Activated naive CD4-positive, alpha-beta T cell treated with anti-CD3 and anti-CD28 coated beads for 36 hours (primary cell): ENCODE measurements at regions not wholly inside any gene's neighbourhood (a gene's known extent, or its start where the extent isn't known, plus 50 kb on each side); places are given as distances from the start of the nearest gene placed in this dataset.

Experiments
- CTCF ChIA-PET: fragments of 350-600 bp; sonication (Branson Sonifier 250); formaldehyde crosslinking; loops from one replicate; lab custom pipeline; 2021; ENCODE audit warnings: antibody characterized with exemption; lab: Charles Lee
- DNase-seq: peaks from one replicate; pipeline ENCODE4 v3.0.0-alpha.2; 2020
- H3K27ac Mint-ChIP-seq: one replicate; pipeline ENCODE4 v1.8.0; 2021; ENCODE audit warnings: mild to moderate bottlenecking, mixed read lengths
- H3K27me3 Mint-ChIP-seq: one replicate; pipeline ENCODE4 v1.8.0; 2021; ENCODE audit warnings: low read depth, mixed read lengths
- H3K36me3 Mint-ChIP-seq: one replicate; pipeline ENCODE4 v1.8.0; 2021; ENCODE audit warnings: low read depth, mixed read lengths
- H3K4me1 Mint-ChIP-seq: one replicate; pipeline ENCODE4 v1.8.0; 2021; ENCODE audit warnings: low read depth, mixed read lengths
- H3K4me3 Mint-ChIP-seq: one replicate; pipeline ENCODE4 v1.8.0; 2021; ENCODE audit warnings: mild to moderate bottlenecking, moderate library complexity, mixed read lengths
- H3K9me3 Mint-ChIP-seq: one replicate; pipeline ENCODE4 v1.8.0; 2021; ENCODE audit warnings: mixed read lengths
- intact Hi-C: fragments of 100-400 bp; cut with micrococcal nuclease; formaldehyde crosslinking; loops from one replicate; pipeline ENCODE4 v1.15.1; 2023

DNA sequence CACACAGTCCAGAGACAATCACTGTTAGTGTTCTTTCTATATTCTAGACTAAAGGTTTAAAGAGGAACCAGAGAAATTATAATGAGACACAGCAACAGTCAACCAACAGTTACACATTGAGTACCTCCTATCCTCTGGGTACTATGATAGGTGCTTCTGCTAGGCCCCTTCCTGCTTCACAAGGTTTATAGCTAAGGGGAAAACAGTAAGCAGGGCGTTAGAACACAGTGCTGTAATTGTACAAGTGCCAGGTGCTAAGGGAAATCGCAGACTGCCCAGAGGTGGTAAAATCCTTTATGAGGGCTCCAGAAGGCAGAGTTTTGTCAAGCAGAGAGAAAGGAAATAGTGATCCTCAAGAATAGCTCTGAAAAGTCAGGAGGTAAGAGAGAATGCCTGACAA is 297.2 kb upstream of the FAT3 start:
- Mint-ChIP-seq H3K4me3 (no peak overlapping the region), H3K27ac (no peak overlapping the region), H3K36me3 (no peaks in the 10 kb centered on the region), H3K27me3 (no peaks in the 10 kb centered on the region), H3K4me1 (no peaks in the 10 kb centered on the region), H3K9me3 (peaks cover 2% of the 10 kb centered on the region)
- CTCF ChIA-PET, result no interaction called here
- DNase-seq, result no peak
- intact Hi-C loops, result no loop called here

DNA sequence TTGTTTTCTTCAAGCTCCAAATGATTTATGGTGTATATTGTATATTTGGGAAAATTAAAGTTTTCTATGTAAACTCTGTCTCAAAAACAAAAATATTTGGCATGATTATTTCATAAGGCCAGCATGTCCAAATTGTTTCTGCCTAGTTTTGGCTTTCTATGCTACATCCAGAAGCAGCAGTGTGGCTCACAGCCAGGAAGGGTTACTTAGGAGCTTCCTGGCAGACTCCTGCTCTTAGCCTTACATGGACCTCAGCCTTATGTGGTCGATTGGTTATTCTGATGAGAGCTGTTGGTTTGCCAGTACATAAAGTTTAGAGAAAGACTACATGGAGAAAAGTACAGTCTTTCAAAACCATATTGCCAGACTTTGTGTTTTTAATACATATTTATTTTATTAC is 297.7 kb upstream of the FAT3 start:
- intact Hi-C loops, result no loop called here
- no peaks in the 10 kb centered on the region for H3K36me3 Mint-ChIP-seq
- peaks cover 2% of the 10 kb centered on the region for H3K9me3 Mint-ChIP-seq
- H3K4me1 Mint-ChIP-seq, result no peaks in the 10 kb centered on the region
- no peak for DNase-seq
- no peak overlapping the region for H3K27ac Mint-ChIP-seq
- H3K27me3 Mint-ChIP-seq, result no peaks in the 10 kb centered on the region
- no peak overlapping the region for H3K4me3 Mint-ChIP-seq
- CTCF ChIA-PET, result no interaction called here

GRCh38 chr11:91922846-91923245 is 301.8 kb upstream of the FAT3 start:
- no peaks in the 10 kb centered on the region for H3K27me3 Mint-ChIP-seq
- H3K4me3 Mint-ChIP-seq, result no peak overlapping the region
- no peaks in the 10 kb centered on the region for H3K36me3 Mint-ChIP-seq
- peaks cover 2% of the 10 kb centered on the region for H3K9me3 Mint-ChIP-seq
- CTCF ChIA-PET, result no interaction called here
- intact Hi-C loops, result no loop called here
- H3K27ac Mint-ChIP-seq, result no peak overlapping the region
- no peak for DNase-seq
- no peaks in the 10 kb centered on the region for H3K4me1 Mint-ChIP-seq

DNA sequence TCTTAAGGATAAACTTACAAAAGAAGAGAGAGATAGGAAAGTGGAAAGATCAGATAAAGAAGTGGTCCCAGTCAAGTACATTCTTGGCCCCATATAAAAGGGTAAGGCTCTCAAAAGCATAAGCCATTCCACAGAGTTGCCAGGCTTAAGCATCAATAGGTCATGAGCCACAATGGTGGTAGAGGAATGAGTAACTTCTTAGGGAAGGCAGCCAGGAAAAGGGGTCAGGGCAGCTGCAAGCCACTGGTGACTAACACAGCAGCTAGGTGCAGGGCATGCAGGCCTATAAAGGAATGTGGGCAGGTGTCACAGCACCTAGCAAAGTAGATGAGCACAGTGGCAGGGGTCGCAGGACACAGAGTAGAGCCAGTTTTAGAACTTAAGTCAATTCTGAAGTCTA is 302.6 kb upstream of the FAT3 start:
- Mint-ChIP-seq H3K36me3 (no peaks in the 10 kb centered on the region), H3K4me1 (no peaks in the 10 kb centered on the region), H3K27me3 (no peaks in the 10 kb centered on the region), H3K4me3 (no peak overlapping the region), H3K9me3 (peaks cover 4% of the 10 kb centered on the region), H3K27ac (no peak overlapping the region)
- intact Hi-C loops, result no loop called here
- DNase-seq, result no peak
- CTCF ChIA-PET, result no interaction called here

GRCh38 chr11:91913407-91913806 is 311.2 kb upstream of the FAT3 start:
- intact Hi-C loops, result no loop called here
- peaks cover 9% of the 10 kb centered on the region for H3K9me3 Mint-ChIP-seq
- H3K27me3 Mint-ChIP-seq, result no peaks in the 10 kb centered on the region
- H3K27ac Mint-ChIP-seq, result no peak overlapping the region
- DNase-seq, result no peak
- H3K4me1 Mint-ChIP-seq, result no peaks in the 10 kb centered on the region
- CTCF ChIA-PET, result no interaction called here
- no peak overlapping the region for H3K4me3 Mint-ChIP-seq
- H3K36me3 Mint-ChIP-seq, result no peaks in the 10 kb centered on the region

DNA sequence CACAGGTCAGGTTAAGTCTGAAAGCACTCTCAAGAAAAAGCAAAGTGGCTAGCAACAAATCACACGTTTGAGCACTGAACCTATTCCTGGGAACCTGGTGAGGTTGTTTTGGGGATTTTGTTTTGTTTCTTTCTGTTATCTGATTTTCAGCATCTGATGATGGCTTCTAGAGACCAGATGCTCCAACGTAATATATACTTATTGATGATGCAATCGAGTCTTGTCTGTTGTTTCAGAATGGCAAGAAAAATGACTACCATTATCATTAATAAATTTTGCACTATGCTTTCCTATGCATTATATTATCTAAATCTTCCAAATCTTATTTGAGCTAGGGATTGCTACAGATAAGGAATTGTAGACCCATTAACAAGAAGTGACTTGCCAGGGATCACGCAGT is 312.3 kb upstream of the FAT3 start:
- no peak for DNase-seq
- H3K4me1 Mint-ChIP-seq, result no peaks in the 10 kb centered on the region
- H3K27me3 Mint-ChIP-seq, result no peaks in the 10 kb centered on the region
- no peaks in the 10 kb centered on the region for H3K36me3 Mint-ChIP-seq
- H3K27ac Mint-ChIP-seq, result no peak overlapping the region
- intact Hi-C loops, result no loop called here
- peaks cover 9% of the 10 kb centered on the region for H3K9me3 Mint-ChIP-seq
- CTCF ChIA-PET, result no interaction called here
- no peak overlapping the region for H3K4me3 Mint-ChIP-seq

DNA sequence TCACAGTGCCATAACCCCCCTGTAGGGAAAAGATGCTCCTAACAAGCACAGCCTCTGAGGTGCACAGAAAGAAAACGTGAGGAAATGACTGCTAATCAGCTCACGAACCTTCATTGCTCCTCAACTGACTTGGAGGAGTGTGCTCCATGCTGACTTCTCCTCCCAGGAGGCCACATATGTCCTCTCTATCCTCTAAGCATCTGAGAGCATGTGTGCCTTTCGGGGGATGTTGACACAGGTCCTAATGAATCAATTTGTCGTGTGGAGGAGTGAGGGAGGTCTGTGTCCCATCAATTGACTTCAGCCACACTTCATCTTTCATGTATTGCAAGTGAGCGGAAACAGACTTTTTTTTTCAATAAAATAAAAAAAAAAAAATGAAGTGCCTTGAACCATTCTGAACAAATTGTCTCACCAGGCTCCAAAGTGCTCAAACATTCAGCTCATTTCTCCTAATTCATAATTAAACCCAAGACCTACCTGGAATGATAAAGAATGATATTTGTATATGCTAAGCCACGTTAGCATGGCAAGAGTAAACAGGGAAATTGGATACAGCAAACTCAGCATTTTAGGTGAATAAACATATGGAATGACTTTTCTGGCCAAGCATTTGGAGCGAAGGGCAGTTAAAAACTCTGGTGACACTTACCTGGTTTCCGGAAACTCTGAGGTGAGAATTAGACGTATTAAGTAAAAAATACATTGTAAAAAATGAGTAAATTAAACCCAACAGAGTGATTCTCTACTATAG is 317.6 kb upstream of the FAT3 start:
- Mint-ChIP-seq H3K27ac (no peak overlapping the region), H3K27me3 (no peaks in the 10 kb centered on the region), H3K36me3 (no peaks in the 10 kb centered on the region), H3K4me3 (no peak overlapping the region), H3K4me1 (no peaks in the 10 kb centered on the region), H3K9me3 (peaks cover 3% of the 10 kb centered on the region)
- CTCF ChIA-PET, result no interaction called here
- DNase-seq, result no peak
- intact Hi-C loops, result no loop called here

DNA sequence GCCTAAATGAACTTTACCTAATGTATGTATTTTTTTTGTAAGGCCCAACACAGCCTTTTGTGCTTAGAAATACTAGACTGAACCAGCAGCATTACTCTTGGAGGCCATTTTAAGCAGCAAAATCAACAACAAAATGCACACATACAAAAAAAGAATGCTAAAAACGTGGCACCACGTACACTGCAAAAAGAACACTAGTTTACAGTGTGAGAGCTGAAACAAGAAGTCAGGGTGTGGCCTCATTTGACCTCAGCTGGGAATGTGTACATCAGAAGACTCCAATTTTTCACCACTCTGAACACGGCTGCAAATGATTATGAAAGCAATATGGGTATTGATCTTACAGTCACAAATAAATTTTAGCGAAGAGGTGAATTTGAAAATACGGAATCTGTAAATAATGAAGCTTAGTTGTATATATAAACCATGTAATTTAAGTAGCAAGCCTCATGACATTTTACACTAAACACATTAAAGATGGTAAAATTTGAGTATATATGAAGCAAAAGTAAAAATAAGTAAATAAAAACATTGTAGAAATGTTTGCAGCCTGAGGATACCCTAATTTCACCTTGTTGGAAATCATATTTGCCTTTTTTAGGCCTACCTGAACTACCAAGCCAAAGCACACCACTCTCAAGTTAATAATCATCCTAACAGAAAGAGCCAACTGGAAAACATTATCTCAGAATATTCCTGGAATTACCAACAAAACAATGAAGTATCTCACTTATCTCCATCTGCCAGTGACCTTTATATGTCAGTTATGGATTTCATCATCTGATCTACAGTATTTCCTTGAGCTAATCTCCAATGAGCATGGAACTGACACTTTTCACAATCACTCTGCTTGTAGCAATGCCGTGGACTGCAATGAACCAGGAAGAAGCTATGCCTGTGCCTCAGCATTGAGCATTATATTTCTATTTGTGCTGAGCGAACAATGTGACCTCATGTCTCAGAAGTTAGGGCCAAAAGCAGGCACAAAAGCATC is 319.5 kb upstream of the FAT3 start:
- CTCF ChIA-PET, result interaction anchor here (0.6 kb wide), 1 partner anchor 203 kb away, joined by 3 read pairs; no protein-coding TSS in a partner anchor
- no peak for DNase-seq
- peaks cover 3% of the 10 kb centered on the region for H3K9me3 Mint-ChIP-seq
- H3K27ac Mint-ChIP-seq, result no peak overlapping the region
- H3K4me3 Mint-ChIP-seq, result no peak overlapping the region
- no peaks in the 10 kb centered on the region for H3K4me1 Mint-ChIP-seq
- H3K27me3 Mint-ChIP-seq, result no peaks in the 10 kb centered on the region
- no peaks in the 10 kb centered on the region for H3K36me3 Mint-ChIP-seq
- intact Hi-C loops, result no loop called here

- no peaks in the 10 kb centered on the region for H3K36me3 Mint-ChIP-seq
- no peaks in the 10 kb centered on the region for H3K27me3 Mint-ChIP-seq
- no peak for DNase-seq
- H3K27ac Mint-ChIP-seq, result no peak overlapping the region
- CTCF ChIA-PET, result no interaction called here
- intact Hi-C loops, result no loop called here
- no peak overlapping the region for H3K4me3 Mint-ChIP-seq
- no peaks in the 10 kb centered on the region for H3K9me3 Mint-ChIP-seq
- H3K4me1 Mint-ChIP-seq, result no peaks in the 10 kb centered on the region
Measured at GRCh38 chr11:91902312-91902711, 322.3 kb upstream of the FAT3 start.

DNA sequence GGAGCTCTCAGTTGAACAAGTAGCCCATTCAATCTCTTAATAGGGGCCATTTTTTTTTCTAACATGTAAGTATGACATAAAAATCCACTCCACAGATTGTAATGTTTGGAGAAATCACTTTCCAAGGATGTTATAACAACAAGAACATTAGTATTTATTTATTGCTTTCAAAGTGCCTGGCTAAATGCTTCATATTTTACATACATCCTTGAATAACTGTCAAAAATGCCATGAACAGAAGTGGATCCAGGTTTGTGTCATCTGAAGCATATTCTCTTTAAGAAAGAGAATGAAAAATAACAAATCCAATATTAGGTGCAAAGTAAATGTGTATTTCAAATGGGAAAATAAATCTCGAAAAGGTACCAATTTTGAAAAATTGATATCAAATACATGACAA is 344.0 kb upstream of the FAT3 start:
- no peaks in the 10 kb centered on the region for H3K36me3 Mint-ChIP-seq
- no peak for DNase-seq
- intact Hi-C loops, result no loop called here
- no peaks in the 10 kb centered on the region for H3K4me1 Mint-ChIP-seq
- H3K27ac Mint-ChIP-seq, result no peak overlapping the region
- no peak overlapping the region for H3K4me3 Mint-ChIP-seq
- CTCF ChIA-PET, result no interaction called here
- no peaks in the 10 kb centered on the region for H3K27me3 Mint-ChIP-seq
- no peaks in the 10 kb centered on the region for H3K9me3 Mint-ChIP-seq

DNA sequence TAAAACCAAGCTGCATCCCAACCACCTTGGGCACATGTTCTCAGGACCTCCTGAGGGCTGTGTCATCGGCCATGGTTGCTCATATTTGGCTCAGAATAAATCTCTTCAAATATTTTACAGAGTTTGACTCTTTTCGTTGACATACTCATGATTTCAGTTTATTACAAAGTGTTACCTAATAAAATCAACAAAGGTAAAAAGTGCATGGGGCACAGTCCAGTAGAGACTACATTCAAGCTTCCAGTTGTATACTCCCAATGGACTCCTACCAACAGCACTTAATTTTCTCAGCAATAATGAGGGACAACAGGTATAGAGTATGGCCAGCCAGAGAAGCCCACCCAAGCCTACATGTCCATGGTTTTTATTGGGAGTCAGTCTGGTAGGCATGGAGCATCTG is 347.9 kb upstream of the FAT3 start:
- DNase-seq, result no peak
- H3K4me3 Mint-ChIP-seq, result no peak overlapping the region
- CTCF ChIA-PET, result no interaction called here
- H3K4me1 Mint-ChIP-seq, result no peaks in the 10 kb centered on the region
- no peaks in the 10 kb centered on the region for H3K27me3 Mint-ChIP-seq
- H3K36me3 Mint-ChIP-seq, result no peaks in the 10 kb centered on the region
- intact Hi-C loops, result no loop called here
- H3K9me3 Mint-ChIP-seq, result no peaks in the 10 kb centered on the region
- no peak overlapping the region for H3K27ac Mint-ChIP-seq

DNA sequence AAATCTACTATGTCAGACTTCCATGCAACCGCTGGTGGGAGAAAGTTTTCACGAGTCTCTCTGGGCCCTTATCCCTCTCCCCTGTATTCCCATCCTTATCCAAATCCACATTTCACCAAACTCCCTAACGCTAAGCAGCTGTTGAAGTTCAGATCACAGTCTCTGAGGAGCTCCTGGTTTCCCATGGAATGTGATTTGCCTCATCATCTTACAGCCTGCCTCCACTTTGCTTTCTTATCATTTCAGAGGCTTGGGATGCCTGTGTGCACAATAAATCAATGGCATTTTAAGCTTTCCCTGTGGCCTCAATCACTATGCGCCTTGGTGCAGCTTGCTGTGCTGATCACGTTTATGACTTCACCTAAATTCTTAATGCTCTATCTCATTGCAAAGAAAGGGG is 352.4 kb upstream of the FAT3 start:
- H3K9me3 Mint-ChIP-seq, result no peaks in the 10 kb centered on the region
- CTCF ChIA-PET, result no interaction called here
- no peak overlapping the region for H3K4me3 Mint-ChIP-seq
- H3K27me3 Mint-ChIP-seq, result no peaks in the 10 kb centered on the region
- no peak overlapping the region for H3K27ac Mint-ChIP-seq
- H3K36me3 Mint-ChIP-seq, result no peaks in the 10 kb centered on the region
- H3K4me1 Mint-ChIP-seq, result no peaks in the 10 kb centered on the region
- DNase-seq, result no peak
- intact Hi-C loops, result no loop called here

DNA sequence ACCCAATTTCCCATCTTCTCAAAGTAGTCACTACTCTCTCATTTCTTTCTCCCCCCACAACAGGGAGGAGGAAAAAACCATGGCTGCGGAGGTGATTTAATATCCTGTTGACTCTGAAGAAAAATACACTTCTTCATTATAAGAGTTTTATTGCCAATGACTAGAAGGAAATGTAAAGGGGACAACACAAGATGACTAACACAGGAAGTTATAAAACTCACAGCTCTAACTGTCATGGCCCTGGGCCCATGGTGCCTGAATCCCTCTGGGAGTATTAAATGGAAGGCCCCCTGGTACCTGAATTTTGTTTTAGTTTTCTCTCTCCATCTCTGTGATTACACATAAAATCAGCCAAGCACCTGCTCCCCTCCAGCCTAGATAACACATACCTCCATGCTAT is 352.8 kb upstream of the FAT3 start:
- Mint-ChIP-seq H3K36me3 (no peaks in the 10 kb centered on the region), H3K27ac (no peak overlapping the region), H3K9me3 (no peaks in the 10 kb centered on the region), H3K27me3 (no peaks in the 10 kb centered on the region), H3K4me1 (no peaks in the 10 kb centered on the region), H3K4me3 (no peak overlapping the region)
- DNase-seq, result no peak
- CTCF ChIA-PET, result no interaction called here
- intact Hi-C loops, result no loop called here
